ENCODE measurements at regions not wholly inside any gene's neighbourhood (a gene's known extent, or its start where the extent isn't known, plus 50 kb on each side); places are given as distances from the start of the nearest gene placed in this dataset.
A peak's percentile ranks its signal among the peaks of the same experiment; 100 is the strongest.

DNA sequence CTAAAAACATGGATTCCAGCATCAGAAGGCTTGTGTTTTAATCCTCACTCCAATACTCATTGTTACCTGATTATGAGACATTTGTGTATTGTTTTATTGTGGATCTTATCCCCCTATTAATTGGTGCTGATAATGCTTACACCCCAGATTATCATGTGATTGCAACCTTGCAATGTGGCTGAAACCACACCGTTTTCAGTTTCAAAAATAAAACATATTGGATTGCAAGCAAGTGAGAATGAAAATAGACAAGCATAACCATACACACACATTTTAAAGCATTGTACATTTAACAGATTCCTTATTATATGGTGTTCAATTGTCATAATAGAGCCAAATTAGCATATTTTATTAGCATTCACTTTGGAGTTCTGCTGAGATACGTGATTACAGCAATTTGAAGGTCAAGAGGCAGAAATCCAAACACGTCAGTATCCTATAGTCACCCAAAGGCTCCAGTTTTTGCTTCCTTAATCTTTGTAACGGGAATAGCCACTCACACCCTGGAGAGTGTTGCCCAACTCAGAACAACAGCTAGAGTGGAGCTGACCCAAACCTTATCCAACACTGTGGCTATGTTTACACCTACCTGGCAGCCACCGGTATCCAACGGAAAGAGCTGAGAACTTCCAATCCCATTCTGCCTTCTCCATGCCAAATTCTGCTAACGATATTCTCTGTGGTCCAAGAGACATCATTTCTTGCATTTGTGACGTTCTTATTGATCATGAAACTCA lies 317.1 kb upstream of the KLF6 start:
- no peak for TF ChIP-seq POLR2A (IDR thresholded peaks at IDR 0.05; ENCODE audit: low read depth, low read length)
- TF ChIP-seq SPI1 (IDR thresholded peaks at IDR 0.05; ENCODE audit: low read depth, low read length), result no peak
- no peak for TF ChIP-seq POLR2AphosphoS5 (IDR thresholded peaks at IDR 0.05; ENCODE audit: low read depth, low read length)
- no peak for TF ChIP-seq POU2F2 (IDR thresholded peaks at IDR 0.05; ENCODE audit: low read depth, low read length)
- TF ChIP-seq TAF1 (IDR thresholded peaks at IDR 0.05; ENCODE audit: low read depth, low read length), result no peak
- TF ChIP-seq PAX5 (IDR thresholded peaks at IDR 0.05; ENCODE audit: insufficient read depth, low read length, severe bottlenecking), result no peak
- no peak for DNase-seq (ENCODE audit: insufficient read length, low spot score)
- peak; percentile 75 for FAIRE-seq

- DNase-seq (ENCODE audit: insufficient read length, low spot score) (no peak), FAIRE-seq (no peak)
- TF ChIP-seq POLR2AphosphoS5 (IDR thresholded peaks at IDR 0.05; ENCODE audit: low read depth, low read length) (no peak), POLR2A (IDR thresholded peaks at IDR 0.05; ENCODE audit: low read depth, low read length) (no peak), PAX5 (IDR thresholded peaks at IDR 0.05; ENCODE audit: insufficient read depth, low read length, severe bottlenecking) (no peak)
These were observed 315.4 kb upstream of the KLF6 start for GRCh38 chr10:4100380-4100779.

GRCh38 chr10:4099202-4099601 lies 314.2 kb upstream of the KLF6 start:
- TF ChIP-seq TAF1 (IDR thresholded peaks at IDR 0.05; ENCODE audit: low read depth, low read length) (no peak), SPI1 (IDR thresholded peaks at IDR 0.05; ENCODE audit: low read depth, low read length) (no peak), POLR2AphosphoS5 (IDR thresholded peaks at IDR 0.05; ENCODE audit: low read depth, low read length) (no peak), POLR2A (IDR thresholded peaks at IDR 0.05; ENCODE audit: low read depth, low read length) (no peak), POU2F2 (IDR thresholded peaks at IDR 0.05; ENCODE audit: low read depth, low read length) (no peak), PAX5 (IDR thresholded peaks at IDR 0.05; ENCODE audit: insufficient read depth, low read length, severe bottlenecking) (no peak)
- DNase-seq (ENCODE audit: insufficient read length, low spot score), result no peak
- no peak for FAIRE-seq

DNA sequence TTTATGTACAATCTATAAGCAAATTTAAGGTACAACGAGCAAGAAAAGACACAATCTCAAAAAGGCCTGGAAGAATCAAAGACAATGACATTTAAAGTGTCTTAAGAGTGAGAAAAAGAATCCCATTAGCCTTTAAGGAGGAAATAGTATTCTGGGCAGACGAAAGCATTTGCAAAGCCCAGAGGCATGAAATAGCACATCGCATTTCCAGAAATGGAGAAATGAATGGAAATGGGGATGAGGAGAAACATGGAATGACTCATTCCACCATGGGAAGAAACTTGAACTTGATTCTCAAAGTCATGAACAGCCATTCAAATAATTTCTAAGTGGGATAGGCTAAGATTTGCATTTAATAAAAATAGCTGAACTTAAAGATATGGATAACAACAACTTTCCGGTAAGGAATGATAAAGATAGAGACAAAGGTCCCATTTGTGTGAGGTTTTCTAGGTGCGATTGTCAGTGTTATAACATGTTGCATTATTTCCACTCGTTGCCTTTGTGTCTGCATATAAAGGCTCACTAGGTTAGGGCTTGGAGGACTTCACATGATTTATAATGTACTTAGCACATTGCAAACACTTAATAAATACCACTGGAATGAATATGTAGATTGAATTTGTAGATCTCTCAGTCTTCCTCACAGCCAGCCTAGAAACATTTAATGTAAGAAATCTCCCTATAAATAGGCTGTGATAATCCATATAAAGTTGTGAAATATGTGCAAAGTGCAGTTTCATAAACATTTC lies 310.3 kb upstream of the KLF6 start:
- FAIRE-seq, result no peak
- DNase-seq (ENCODE audit: insufficient read length, low spot score), result no peak
- no peak for TF ChIP-seq TAF1 (IDR thresholded peaks at IDR 0.05; ENCODE audit: low read depth, low read length)

DNA sequence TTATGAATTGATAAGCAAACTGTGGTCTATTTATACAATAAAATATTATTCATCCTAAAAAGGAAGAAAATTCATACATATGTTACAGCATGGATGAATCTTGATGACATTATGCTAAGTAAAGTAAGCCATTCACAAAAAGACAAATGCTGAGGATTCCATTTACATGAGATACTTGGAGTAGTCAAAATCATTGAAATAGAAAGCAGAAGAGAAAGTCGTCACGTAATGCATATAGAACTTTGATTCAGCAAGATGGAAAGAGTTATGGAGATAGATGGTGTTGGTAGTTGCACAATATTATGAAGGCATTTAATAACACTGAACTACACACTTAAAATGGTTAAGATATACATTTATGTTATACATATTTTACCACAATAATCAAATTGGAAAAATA lies 309.7 kb upstream of the KLF6 start:
- TF ChIP-seq TAF1 (IDR thresholded peaks at IDR 0.05; ENCODE audit: low read depth, low read length) (no peak), POLR2A (IDR thresholded peaks at IDR 0.05; ENCODE audit: low read depth, low read length) (no peak), PAX5 (IDR thresholded peaks at IDR 0.05; ENCODE audit: insufficient read depth, low read length, severe bottlenecking) (no peak), POU2F2 (IDR thresholded peaks at IDR 0.05; ENCODE audit: low read depth, low read length) (no peak), SPI1 (IDR thresholded peaks at IDR 0.05; ENCODE audit: low read depth, low read length) (no peak)
- FAIRE-seq (no peak), DNase-seq (ENCODE audit: insufficient read length, low spot score) (no peak)

- DNase-seq (ENCODE audit: insufficient read length, low spot score), result no peak
These were observed 308.4 kb upstream of the KLF6 start for GRCh38 chr10:4093438-4093837.

DNA sequence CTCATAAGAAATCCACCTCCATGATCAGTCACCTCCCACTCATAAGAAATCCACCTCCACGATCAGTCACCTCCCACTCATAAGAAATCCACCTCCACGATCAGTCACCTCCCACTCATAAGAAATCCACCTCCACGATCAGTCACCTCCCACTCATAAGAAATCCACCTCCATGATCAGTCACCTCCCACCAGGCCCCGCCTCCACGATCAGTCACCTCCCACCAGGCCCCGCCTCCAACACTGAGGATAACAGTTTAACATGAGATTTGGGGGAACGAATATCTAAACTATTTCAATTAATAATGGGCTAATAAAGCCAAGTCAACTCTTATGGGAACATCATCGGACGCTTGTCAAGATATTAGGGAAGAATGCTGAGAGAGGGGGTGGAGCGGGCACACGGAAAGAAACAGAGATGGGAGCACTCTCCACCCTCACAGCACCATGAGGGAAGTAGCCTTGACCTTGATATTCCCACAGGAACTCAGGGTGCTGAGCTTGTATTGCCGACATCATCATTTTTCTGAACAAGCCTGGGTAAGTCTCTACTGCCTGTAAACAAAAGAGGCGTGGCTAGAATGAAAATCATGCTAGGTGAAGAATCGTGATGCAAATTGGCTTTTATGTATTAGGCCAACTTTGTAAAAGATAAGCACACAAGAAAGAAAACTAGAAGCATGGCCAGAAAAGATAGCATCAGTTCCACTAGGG lies 303.5 kb upstream of the KLF6 start:
- TF ChIP-seq POU2F2 (IDR thresholded peaks at IDR 0.05; ENCODE audit: low read depth, low read length), result no peak
- no peak for TF ChIP-seq POLR2A (IDR thresholded peaks at IDR 0.05; ENCODE audit: low read depth, low read length)
- no peak for TF ChIP-seq SPI1 (IDR thresholded peaks at IDR 0.05; ENCODE audit: low read depth, low read length)
- TF ChIP-seq PAX5 (IDR thresholded peaks at IDR 0.05; ENCODE audit: insufficient read depth, low read length, severe bottlenecking), result no peak
- FAIRE-seq, result no peak
- DNase-seq (ENCODE audit: insufficient read length, low spot score), result no peak

More at GRCh38 chr10:4093438-4093837, 308.4 kb upstream of the KLF6 start:
- no peak for TF ChIP-seq POU2F2 (IDR thresholded peaks at IDR 0.05; ENCODE audit: low read depth, low read length)
- TF ChIP-seq TAF1 (IDR thresholded peaks at IDR 0.05; ENCODE audit: low read depth, low read length), result no peak
- TF ChIP-seq PAX5 (IDR thresholded peaks at IDR 0.05; ENCODE audit: insufficient read depth, low read length, severe bottlenecking), result no peak
- no peak for TF ChIP-seq SPI1 (IDR thresholded peaks at IDR 0.05; ENCODE audit: low read depth, low read length)
- TF ChIP-seq POLR2A (IDR thresholded peaks at IDR 0.05; ENCODE audit: low read depth, low read length), result no peak
- no peak for TF ChIP-seq POLR2AphosphoS5 (IDR thresholded peaks at IDR 0.05; ENCODE audit: low read depth, low read length)
- FAIRE-seq, result no peak

DNA sequence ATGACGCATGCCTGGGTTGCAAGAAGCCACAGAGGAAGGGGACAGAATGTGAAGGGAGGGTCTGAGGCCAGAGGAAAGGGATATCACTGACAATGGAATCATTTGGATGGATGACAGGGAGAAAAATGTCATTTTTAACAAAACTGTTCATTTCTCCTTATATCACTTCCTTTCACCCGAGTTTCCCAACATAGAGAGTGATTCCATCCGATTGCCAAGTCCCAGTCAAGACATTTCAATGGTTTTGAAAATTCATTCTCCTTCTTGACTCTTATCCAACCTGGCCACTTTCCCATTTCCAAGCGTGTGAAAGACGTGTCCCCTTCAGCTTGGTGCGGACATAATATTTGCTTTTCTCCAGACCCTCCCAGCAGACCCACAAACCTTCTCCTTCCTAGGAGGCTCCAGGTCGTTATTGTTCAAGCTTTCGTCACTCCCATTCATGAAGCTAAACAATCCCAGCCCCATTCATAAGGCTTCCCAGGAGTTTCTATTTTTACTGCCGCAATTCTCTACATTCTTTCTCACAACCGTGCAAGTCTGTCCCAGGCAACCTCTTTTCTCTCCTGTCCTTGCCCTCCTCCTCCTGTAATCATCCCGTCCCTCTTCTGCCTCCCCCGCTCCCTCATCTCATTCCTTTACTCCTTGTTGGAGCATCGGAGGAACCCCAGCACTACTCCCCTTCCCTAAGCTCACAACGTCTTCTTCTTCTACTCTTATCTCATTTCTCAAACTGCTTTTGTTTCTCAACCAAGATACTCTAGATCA lies 301.3 kb upstream of the KLF6 start:
- DNase-seq (ENCODE audit: insufficient read length, low spot score) (no peak), FAIRE-seq (no peak)
- TF ChIP-seq SPI1 (IDR thresholded peaks at IDR 0.05; ENCODE audit: low read depth, low read length) (no peak), POU2F2 (IDR thresholded peaks at IDR 0.05; ENCODE audit: low read depth, low read length) (no peak), TAF1 (IDR thresholded peaks at IDR 0.05; ENCODE audit: low read depth, low read length) (no peak), PAX5 (IDR thresholded peaks at IDR 0.05; ENCODE audit: insufficient read depth, low read length, severe bottlenecking) (no peak), POLR2AphosphoS5 (IDR thresholded peaks at IDR 0.05; ENCODE audit: low read depth, low read length) (no peak), POLR2A (IDR thresholded peaks at IDR 0.05; ENCODE audit: low read depth, low read length) (no peak)

GRCh38 chr10:4083509-4084003 lies 298.5 kb upstream of the KLF6 start:
- TF ChIP-seq TAF1 (IDR thresholded peaks at IDR 0.05; ENCODE audit: low read depth, low read length) (no peak), POU2F2 (IDR thresholded peaks at IDR 0.05; ENCODE audit: low read depth, low read length) (no peak), POLR2AphosphoS5 (IDR thresholded peaks at IDR 0.05; ENCODE audit: low read depth, low read length) (no peak)
- FAIRE-seq, result peak; percentile 20
- no peak for DNase-seq (ENCODE audit: insufficient read length, low spot score)
